GM20000 (cell line): ENCODE measurements at regions not wholly inside any gene's neighbourhood (a gene's known extent, or its start where the extent isn't known, plus 50 kb on each side); places are given as distances from the start of the nearest gene placed in this dataset.

ENCODE experiments used
- DNase-seq: peaks from one replicate; pipeline ENCODE4 v3.0.0; 2012; ENCODE audit warnings: low spot score
- CTCF ChIP-seq: IDR thresholded peaks from 2 replicates; pipeline ENCODE4 v1.5.1; 2012; ENCODE audit warnings: mild to moderate bottlenecking, control low read depth; ENCODE audit errors: extremely low read depth, missing control alignments

- TF ChIP-seq CTCF = no peak
Observed at GRCh38 chr6:71491844-71492243, 203.2 kb downstream of the OGFRL1 start.

GRCh38 chr6:71492668-71493067 lies 204.1 kb downstream of the OGFRL1 start:
- TF ChIP-seq CTCF = no peak
- no peak for DNase-seq

More at GRCh38 chr6:71491844-71492243, 203.2 kb downstream of the OGFRL1 start:
- no peak for DNase-seq

GRCh38 chr6:71496018-71496721 lies 207.6 kb downstream of the OGFRL1 start:
- peak; percentile 28 for DNase-seq
- TF ChIP-seq CTCF = no peak

- no peak for DNase-seq
- no peak for TF ChIP-seq CTCF
Observed at GRCh38 chr6:71496722-71497033, 208.1 kb downstream of the OGFRL1 start.

- TF ChIP-seq CTCF = no peak
- no peak for DNase-seq
Observed at GRCh38 chr6:71498638-71499037, 210.0 kb downstream of the OGFRL1 start.

- TF ChIP-seq CTCF = no peak
- no peak for DNase-seq
Observed at GRCh38 chr6:71499667-71500066, 211.1 kb downstream of the OGFRL1 start.

GRCh38 chr6:71502168-71502567 lies 213.6 kb downstream of the OGFRL1 start:
- no peak for DNase-seq
- no peak for TF ChIP-seq CTCF
